GM12878 (cell line): ENCODE measurements at regions not wholly inside any gene's neighbourhood (a gene's known extent, or its start where the extent isn't known, plus 50 kb on each side); places are given as distances from the start of the nearest gene placed in this dataset.
A peak's percentile ranks its signal among the peaks of the same experiment; 100 is the strongest.

Experiments used
- ATAC-seq: fragments of 200-7000 bp; cut with Tn5 transposase; 3 replicates; pipeline ENCODE4 v1.9.1; 2020; ENCODE audit warnings: mild to moderate bottlenecking, moderate library complexity
- BruUV-seq: library from RNA; stranded (reverse); fragments of 400-500 nt; replicated peaks from 2 replicates; lab custom pipeline; 2021; lab: Mats Ljungman, UMichigan
- CTCF ChIA-PET: fragments of 300-600 bp; sonication (Branson Sonifier 250); formaldehyde crosslinking; extraction: SDS; loops from one replicate; lab custom pipeline; 2021; ENCODE audit warnings: inconsistent platforms; lab: Yijun Ruan, JAX
- POLR2A ChIA-PET: fragments of 350-600 bp; formaldehyde crosslinking; extraction: SDS; loops from one replicate; lab custom pipeline; 2021; ENCODE audit warnings: inconsistent platforms; lab: Charles Lee
- RAD21 ChIA-PET: fragments of 300-600 bp; sonication (Branson Sonifier 250); formaldehyde crosslinking; loops from one replicate; lab custom pipeline; 2023; ENCODE audit warnings: antibody characterized with exemption; ENCODE audit not compliant: unreplicated experiment; lab: Charles Lee
- SMC1A ChIA-PET: fragments of 300-600 bp; sonication (Branson Sonifier 250); formaldehyde crosslinking; loops from one replicate; lab custom pipeline; 2023; ENCODE audit not compliant: unreplicated experiment, uncharacterized antibody; lab: Charles Lee
- DNase-seq: peaks from one replicate; pipeline ENCODE4 v3.0.0-alpha.2; 2011; ENCODE audit warnings: low read depth, low spot score
- FAIRE-seq: peaks from 3 replicates; lab custom pipeline; 2011; peaks lifted over from hg19 to GRCh38; lab: Jason Lieb, UNC
- H2AFZ ChIP-seq: 2 replicates; pipeline ENCODE4 v1.6.0; 2011; ENCODE audit warnings: low read depth, low read length, control low read depth; ENCODE audit not compliant: control insufficient read depth
- H3K27ac ChIP-seq: 2 replicates; pipeline ENCODE4 v1.5.1; 2011; ENCODE audit warnings: control low read depth; ENCODE audit not compliant: control insufficient read depth, insufficient read depth
- H3K27me3 ChIP-seq, 2 experiments: replicated peaks in 1 of 2; 2 replicates each; pipeline versions ENCODE4 v1.6.0 to v1.6.1; 2011; ENCODE audit warnings: low read length in 1 of 2; ENCODE audit not compliant: control insufficient read depth in 2 of 2, insufficient read depth in 2 of 2
- H3K36me3 ChIP-seq, 2 experiments: 2 replicates each; pipeline ENCODE4 v1.5.1; 2011; ENCODE audit warnings: low read length in 1 of 2; ENCODE audit not compliant: control insufficient read depth in 2 of 2, insufficient read depth in 2 of 2
- H3K4me1 ChIP-seq: 2 replicates; pipeline ENCODE4 v1.6.1; 2011; ENCODE audit warnings: mild to moderate bottlenecking, low read length, moderate library complexity, mixed read lengths; ENCODE audit not compliant: control insufficient read depth, insufficient read depth
- H3K4me2 ChIP-seq: 2 replicates; pipeline ENCODE4 v1.6.0; 2011; ENCODE audit warnings: control low read depth; ENCODE audit not compliant: control insufficient read depth, insufficient read depth
- H3K4me3 ChIP-seq: fragments of 200-600 bp; sonication (generic); 2 replicates; pipeline ENCODE4 v1.5.1; 2016
- H3K79me2 ChIP-seq: 2 replicates; pipeline ENCODE4 v1.6.0; 2011; ENCODE audit warnings: low read length; ENCODE audit not compliant: control insufficient read depth, insufficient read depth
- H3K9ac ChIP-seq: 2 replicates; pipeline ENCODE4 v1.8.0; 2011; ENCODE audit warnings: low read length, control low read depth, mixed read lengths; ENCODE audit not compliant: control insufficient read depth, insufficient read depth
- H3K9me3 ChIP-seq: replicated peaks from 3 replicates; pipeline ENCODE4 v1.5.1; 2011; ENCODE audit warnings: mild to moderate bottlenecking, low read length; ENCODE audit not compliant: control insufficient read depth, insufficient read depth
- H4K20me1 ChIP-seq: 2 replicates; pipeline ENCODE4 v1.6.0; 2011; ENCODE audit not compliant: control insufficient read depth, insufficient read depth
- CHD1 ChIP-seq: IDR thresholded peaks from 2 replicates; pipeline ENCODE4 v1.6.1; 2012; ENCODE audit warnings: low read depth, low read length, improper control_type of control experiment
- FOS ChIP-seq: IDR thresholded peaks from 3 replicates; pipeline ENCODE4 v1.6.1; 2011; ENCODE audit warnings: borderline replicate concordance; ENCODE audit not compliant: insufficient read length; ENCODE audit errors: extremely low read depth
- HDAC2 ChIP-seq: fragments of 200-600 bp; sonication (generic); IDR thresholded peaks from 2 replicates; pipeline ENCODE4 v1.6.1; 2017
- HDGF ChIP-seq: fragments of 450-650 bp; IDR thresholded peaks from 2 replicates; pipeline ENCODE4 v1.6.1; 2016; ENCODE audit warnings: antibody characterized with exemption
- POLR2A ChIP-seq: IDR thresholded peaks from 2 replicates; pipeline ENCODE4 v1.6.1; 2011; ENCODE audit warnings: low read depth, mild to moderate bottlenecking, low read length
- REST ChIP-seq: IDR thresholded peaks from 2 replicates; pipeline ENCODE4 v1.6.1; 2012; ENCODE audit warnings: mild to moderate bottlenecking, low read depth, low read length
- SRF ChIP-seq, 2 experiments: IDR thresholded peaks; 2 replicates each; pipeline ENCODE4 v1.6.1; 2011; ENCODE audit warnings: low read depth in 2 of 2, low read length in 2 of 2, mild to moderate bottlenecking in 1 of 2, moderate library complexity in 1 of 2
- YY1 ChIP-seq: IDR thresholded peaks from 2 replicates; pipeline ENCODE4 v1.6.1; 2011; ENCODE audit warnings: low read depth, mild to moderate bottlenecking, low read length
- WGBS: methylation state at CpG from one replicate; pipeline ENCODE4 v1.1.6; 2016; ENCODE audit warnings: low lambda C conversion rate; ENCODE audit not compliant: insufficient replicate concordance, insufficient coverage; ENCODE audit errors: missing lambda C conversion rate; 5-methylcytosine and 5-hydroxymethylcytosine counted together
- in situ Hi-C: fragments of 300-500 bp; cut with MboI; formaldehyde crosslinking; loops from 9 replicates; pipeline ENCODE4 v1.14.3; 2018; ENCODE audit warnings: mixed read lengths
- intact Hi-C: fragments of 100-400 bp; cut with micrococcal nuclease; formaldehyde crosslinking; loops from one replicate; pipeline ENCODE4 v1.14.2; 2022; ENCODE audit not compliant: unreplicated experiment

GRCh38 chr6:41425511-41425910, 90.1 kb downstream of the NCR2 start (continued):
- TF ChIP-seq REST: no peak
- no peak for TF ChIP-seq CHD1
- TF ChIP-seq FOS: no peak

- in situ Hi-C loops: no loop called here
- peak; percentile 57 for ATAC-seq
- Histone ChIP-seq H3K4me3 (no peak overlapping the region), H3K36me3 (no peaks in the 10 kb centered on the region), H3K27me3 (peaks cover 12 to 22% of the 10 kb centered on the region in 2 experiments)
- WGBS: 10% methylated on average over 16 of the region's 16 CpGs
- TF ChIP-seq YY1: peak; percentile 57
- no peak for TF ChIP-seq POLR2A
- no peak for TF ChIP-seq HDAC2
- no peak for TF ChIP-seq HDGF
- no peak for TF ChIP-seq SRF (IDR thresholded peaks at IDR 0.05; ENCODE audit: low read depth in 2 of 2, low read length in 2 of 2)
- TF ChIP-seq, all 136 proteins: peak for 1
- FAIRE-seq: peak; percentile 35
- H3K9me3 ChIP-seq: no peaks in the 10 kb centered on the region
- RAD21 ChIA-PET: interaction anchor here (0.7 to 3.5 kb wide), 11 partner anchors 12 to 257 kb away, joined by 3 to 38 read pairs (median 5); no protein-coding TSS in a partner anchor
- no peak for DNase-seq
- H3K4me2 ChIP-seq: no peak overlapping the region
- H3K27ac ChIP-seq: no peak overlapping the region
- intact Hi-C loops: loop anchor here (2.0 kb wide), 1 partner anchor 120 kb away; the partner anchor contains the start of gene FOXP4
- POLR2A ChIA-PET: interaction anchor here (1.3 kb wide), 2 partner anchors 21 to 120 kb away, joined by 5 read pairs; partner anchors contain the start of gene FOXP4
- H2AFZ ChIP-seq: no peak overlapping the region
- BruUV-seq: no TSS peak
- no peak overlapping the region for H3K9ac ChIP-seq
- no peaks in the 10 kb centered on the region for H4K20me1 ChIP-seq
- CTCF ChIA-PET: interaction anchor here (0.7 to 5.8 kb wide), 20 partner anchors 9 to 257 kb away, joined by 3 to 90 read pairs (median 6); no protein-coding TSS in a partner anchor
- H3K4me1 ChIP-seq: peaks cover 10% of the 10 kb centered on the region
- no peaks in the 10 kb centered on the region for H3K79me2 ChIP-seq
- SMC1A ChIA-PET: interaction anchor here (0.7 to 3.1 kb wide), 21 partner anchors 12 to 170 kb away, joined by 3 to 27 read pairs (median 5); no protein-coding TSS in a partner anchor
Measured at GRCh38 chr6:41426438-41426851, 91.0 kb downstream of the NCR2 start.
